ENCODE measurements at regions not wholly inside any gene's neighbourhood (a gene's known extent, or its start where the extent isn't known, plus 50 kb on each side); places are given as distances from the start of the nearest gene placed in this dataset.
"Not testable (repeated sequence)": the region's sequence is repeated elsewhere in the genome, so short reads cannot be mapped to it uniquely, and the experiment has no call there.

GRCh38 chr5:135153661-135154060 lies 119.6 kb upstream of the PITX1 start:
- Histone ChIP-seq H3K4me2 (ENCODE audit: control insufficient read depth, extremely low read depth, insufficient read depth, low read depth, low read length) (no peak overlapping the region), H3K27ac (ENCODE audit: control insufficient read depth, insufficient read depth, low read length) (no peak overlapping the region), H3K36me3 (ENCODE audit: control insufficient read depth in 2 of 2, extremely low read depth in 1 of 2, insufficient read depth in 2 of 2, low read length in 2 of 2) (no peaks in the 10 kb centered on the region), H3K9me3 (ENCODE audit: control insufficient read depth, low read depth, low read length) (no peaks in the 10 kb centered on the region), H3K79me2 (ENCODE audit: control insufficient read depth, insufficient read depth, low read length) (no peaks in the 10 kb centered on the region), H3K4me1 (ENCODE audit: control insufficient read depth, extremely low read depth, insufficient read depth, low read length) (peaks cover 16% of the 10 kb centered on the region), H2AFZ (ENCODE audit: control insufficient read depth, low read length) (no peak overlapping the region), H3K9me1 (ENCODE audit: control insufficient read depth, extremely low read depth, insufficient read depth, low read length) (no peaks in the 10 kb centered on the region), H3K4me3 (ENCODE audit: control insufficient read depth in 2 of 3, extremely low read depth in 1 of 3, insufficient read depth in 2 of 3, low read depth in 1 of 3, low read length in 3 of 3) (no peak overlapping the region), H3K9ac (ENCODE audit: control insufficient read depth, extremely low read depth, insufficient read depth, low read length) (no peak overlapping the region), H4K20me1 (ENCODE audit: control insufficient read depth, extremely low read depth, insufficient read depth, low read length) (no peaks in the 10 kb centered on the region), H3K27me3 (ENCODE audit: control insufficient read depth, extremely low read depth, insufficient read depth, low read length) (no peaks in the 10 kb centered on the region)
- no peak for FAIRE-seq
- no peak for DNase-seq (ENCODE audit: low read depth, low spot score)
- dilution Hi-C loops (cut with MboI; ENCODE audit: extremely low pct_ligation_motif_present, low sequenced_read_pairs), result no loop called here
- no peak for TF ChIP-seq EZH2 (IDR thresholded peaks at IDR 0.05; ENCODE audit: low read length)
- TF ChIP-seq, protein P1, sequence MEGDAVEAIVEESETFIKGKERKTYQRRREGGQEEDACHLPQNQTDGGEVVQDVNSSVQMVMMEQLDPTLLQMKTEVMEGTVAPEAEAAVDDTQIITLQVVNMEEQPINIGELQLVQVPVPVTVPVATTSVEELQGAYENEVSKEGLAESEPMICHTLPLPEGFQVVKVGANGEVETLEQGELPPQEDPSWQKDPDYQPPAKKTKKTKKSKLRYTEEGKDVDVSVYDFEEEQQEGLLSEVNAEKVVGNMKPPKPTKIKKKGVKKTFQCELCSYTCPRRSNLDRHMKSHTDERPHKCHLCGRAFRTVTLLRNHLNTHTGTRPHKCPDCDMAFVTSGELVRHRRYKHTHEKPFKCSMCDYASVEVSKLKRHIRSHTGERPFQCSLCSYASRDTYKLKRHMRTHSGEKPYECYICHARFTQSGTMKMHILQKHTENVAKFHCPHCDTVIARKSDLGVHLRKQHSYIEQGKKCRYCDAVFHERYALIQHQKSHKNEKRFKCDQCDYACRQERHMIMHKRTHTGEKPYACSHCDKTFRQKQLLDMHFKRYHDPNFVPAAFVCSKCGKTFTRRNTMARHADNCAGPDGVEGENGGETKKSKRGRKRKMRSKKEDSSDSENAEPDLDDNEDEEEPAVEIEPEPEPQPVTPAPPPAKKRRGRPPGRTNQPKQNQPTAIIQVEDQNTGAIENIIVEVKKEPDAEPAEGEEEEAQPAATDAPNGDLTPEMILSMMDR (optimal IDR thresholded peaks at IDR 0.05 in 1 of 3, IDR thresholded peaks at IDR 0.05 in 1 of 3, conservative IDR thresholded peaks at IDR 0.05 in 1 of 3; ENCODE audit: extremely low read depth in 1 of 3, insufficient read depth in 2 of 3, low read length in 3 of 3), result no peak

- H3K79me2 ChIP-seq (ENCODE audit: control insufficient read depth, insufficient read depth, low read length), result no peaks in the 10 kb centered on the region
- H3K27me3 ChIP-seq (ENCODE audit: control insufficient read depth, extremely low read depth, insufficient read depth, low read length), result no peaks in the 10 kb centered on the region
- dilution Hi-C loops (cut with MboI; ENCODE audit: extremely low pct_ligation_motif_present, low sequenced_read_pairs), result no loop called here
- DNase-seq (ENCODE audit: low read depth, low spot score), result no peak
- no peak overlapping the region for H3K4me3 ChIP-seq (ENCODE audit: control insufficient read depth in 2 of 3, extremely low read depth in 1 of 3, insufficient read depth in 2 of 3, low read depth in 1 of 3, low read length in 3 of 3)
- no peaks in the 10 kb centered on the region for H3K9me1 ChIP-seq (ENCODE audit: control insufficient read depth, extremely low read depth, insufficient read depth, low read length)
- H3K4me2 ChIP-seq (ENCODE audit: control insufficient read depth, extremely low read depth, insufficient read depth, low read depth, low read length), result no peak overlapping the region
- no peak overlapping the region for H3K27ac ChIP-seq (ENCODE audit: control insufficient read depth, insufficient read depth, low read length)
- no peak for FAIRE-seq
- peaks cover 16% of the 10 kb centered on the region for H3K4me1 ChIP-seq (ENCODE audit: control insufficient read depth, extremely low read depth, insufficient read depth, low read length)
- no peak overlapping the region for H2AFZ ChIP-seq (ENCODE audit: control insufficient read depth, low read length)
- no peak overlapping the region for H3K9ac ChIP-seq (ENCODE audit: control insufficient read depth, extremely low read depth, insufficient read depth, low read length)
- H3K36me3 ChIP-seq (ENCODE audit: control insufficient read depth in 2 of 2, extremely low read depth in 1 of 2, insufficient read depth in 2 of 2, low read length in 2 of 2), result no peaks in the 10 kb centered on the region
- H3K9me3 ChIP-seq (ENCODE audit: control insufficient read depth, low read depth, low read length), result no peaks in the 10 kb centered on the region
- no peak for TF ChIP-seq EZH2 (IDR thresholded peaks at IDR 0.05; ENCODE audit: low read length)
- TF ChIP-seq, protein P1 (optimal IDR thresholded peaks at IDR 0.05 in 1 of 3, IDR thresholded peaks at IDR 0.05 in 1 of 3, conservative IDR thresholded peaks at IDR 0.05 in 1 of 3; ENCODE audit: extremely low read depth in 1 of 3, insufficient read depth in 2 of 3, low read length in 3 of 3), result no peak
- H4K20me1 ChIP-seq (ENCODE audit: control insufficient read depth, extremely low read depth, insufficient read depth, low read length), result no peaks in the 10 kb centered on the region
Observed at GRCh38 chr5:135153259-135153658, 119.2 kb upstream of the PITX1 start.

DNA sequence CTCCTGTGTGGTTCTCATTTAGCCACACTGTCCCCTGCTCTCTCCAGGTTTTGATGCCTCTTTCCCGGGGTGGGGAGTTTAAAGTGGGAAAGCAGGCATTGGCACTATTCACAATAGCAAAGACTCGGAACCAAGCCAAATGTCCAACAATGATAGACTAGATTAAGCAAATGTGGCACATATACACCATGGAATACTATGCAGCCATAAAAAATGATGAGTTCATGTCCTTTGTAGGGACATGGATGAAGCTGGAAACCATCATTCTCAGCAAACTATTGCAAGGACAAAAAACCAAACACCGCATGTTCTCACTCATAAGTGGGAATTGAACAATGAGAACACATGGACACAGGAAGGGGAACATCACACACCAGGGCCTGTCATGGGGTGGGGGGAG lies 117.6 kb upstream of the PITX1 start:
- H3K4me2 ChIP-seq (ENCODE audit: control insufficient read depth, extremely low read depth, insufficient read depth, low read depth, low read length); H2AFZ ChIP-seq (ENCODE audit: control insufficient read depth, low read length); DNase-seq (ENCODE audit: low read depth, low spot score); H3K9me3 ChIP-seq (ENCODE audit: control insufficient read depth, low read depth, low read length); H3K27me3 ChIP-seq (ENCODE audit: control insufficient read depth, extremely low read depth, insufficient read depth, low read length); H4K20me1 ChIP-seq (ENCODE audit: control insufficient read depth, extremely low read depth, insufficient read depth, low read length); H3K27ac ChIP-seq (ENCODE audit: control insufficient read depth, insufficient read depth, low read length); dilution Hi-C loops (cut with MboI; ENCODE audit: extremely low pct_ligation_motif_present, low sequenced_read_pairs); H3K36me3 ChIP-seq (ENCODE audit: control insufficient read depth in 2 of 2, extremely low read depth in 1 of 2, insufficient read depth in 2 of 2, low read length in 2 of 2); H3K4me3 ChIP-seq (ENCODE audit: control insufficient read depth in 2 of 3, extremely low read depth in 1 of 3, insufficient read depth in 2 of 3, low read depth in 1 of 3, low read length in 3 of 3); FAIRE-seq; H3K79me2 ChIP-seq (ENCODE audit: control insufficient read depth, insufficient read depth, low read length); H3K9ac ChIP-seq (ENCODE audit: control insufficient read depth, extremely low read depth, insufficient read depth, low read length); H3K9me1 ChIP-seq (ENCODE audit: control insufficient read depth, extremely low read depth, insufficient read depth, low read length): not testable (repeated sequence)
- peaks cover 12% of the 10 kb centered on the region for H3K4me1 ChIP-seq (ENCODE audit: control insufficient read depth, extremely low read depth, insufficient read depth, low read length)
